Suprapubic skin (tissue), 3 donors: ENCODE measurements at regions not wholly inside any gene's neighbourhood (a gene's known extent, or its start where the extent isn't known, plus 50 kb on each side); places are given as distances from the start of the nearest gene placed in this dataset.

ENCODE experiments used
- CTCF ChIP-seq, 2 donors: fragments of 200-600 bp in 1 of 2; fragments of 450-650 bp in 1 of 2; sonication (generic) in 1 of 2; IDR thresholded peaks; one replicate each; pipeline ENCODE4 v1.5.1; 2016 to 2019; ENCODE audit warnings: antibody characterized with exemption in 2 of 2, mild to moderate bottlenecking in 1 of 2, moderate library complexity in 1 of 2
- POLR2AphosphoS5 ChIP-seq, 3 donors: sonication (generic); formaldehyde crosslinking; IDR thresholded peaks; one replicate each; pipeline ENCODE4 v1.6.1; 2017; ENCODE audit warnings: antibody characterized with exemption in 3 of 3

- TF ChIP-seq CTCF (IDR thresholded peaks at IDR 0.05) = no peak
- TF ChIP-seq POLR2AphosphoS5 (IDR thresholded peaks at IDR 0.05) = no peak
Measured at GRCh38 chr2:7765236-7765635, 848.0 kb downstream of the RNF144A start.
